Stimulated activated CD4-positive, alpha-beta T cell treated with anti-CD3 and anti-CD28 coated beads, Interleukin-12 subunit alpha, Interleukin-12 subunit beta, amount 100 ng/mL, for 4 hours (primary cell): ENCODE measurements at regions not wholly inside any gene's neighbourhood (a gene's known extent, or its start where the extent isn't known, plus 50 kb on each side); places are given as distances from the start of the nearest gene placed in this dataset.

Source experiments
- DNase-seq: peaks from one replicate; pipeline ENCODE4 v3.0.0-alpha.2; 2020

DNA sequence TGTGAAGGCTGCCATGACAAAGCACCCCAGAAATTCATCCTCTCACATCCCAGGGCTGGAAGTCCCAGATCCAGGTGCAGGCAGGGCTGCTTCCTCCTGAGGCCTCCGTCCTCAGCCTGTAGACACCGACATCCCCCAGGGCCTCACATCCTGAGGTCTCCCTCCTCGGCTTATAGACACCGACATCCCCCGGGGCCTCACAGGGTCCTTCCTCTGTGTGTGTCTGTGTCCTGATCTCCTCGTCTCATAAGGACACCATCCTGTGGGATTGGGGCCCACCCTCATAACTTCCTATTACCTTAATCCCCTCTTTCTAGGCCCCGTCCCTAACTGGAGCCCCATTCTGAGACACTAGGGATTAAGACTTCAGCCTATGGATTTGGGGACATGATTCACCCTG, 92.0 kb upstream of the SNTG2 start:
- no peak for DNase-seq

DNA sequence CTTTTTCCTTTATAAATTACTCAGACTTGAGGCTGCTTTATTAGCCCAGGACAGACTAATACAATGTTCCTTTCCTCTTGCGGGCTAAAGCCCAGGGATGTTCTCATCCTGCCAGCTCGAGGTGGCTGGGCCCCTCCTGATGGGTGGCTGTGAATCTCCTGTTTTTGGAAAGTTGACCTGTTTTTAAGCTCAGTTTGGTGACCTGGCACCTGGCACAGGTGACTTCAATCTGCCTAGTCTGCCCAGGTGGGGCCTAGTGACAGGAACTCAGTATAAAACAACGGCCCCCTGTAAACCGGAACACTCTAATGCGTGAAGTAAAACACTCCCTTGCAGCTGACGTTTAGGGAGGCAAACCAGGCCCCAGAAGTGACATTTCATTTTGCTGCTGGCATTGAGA, 92.7 kb upstream of the SNTG2 start:
- no peak for DNase-seq

DNA sequence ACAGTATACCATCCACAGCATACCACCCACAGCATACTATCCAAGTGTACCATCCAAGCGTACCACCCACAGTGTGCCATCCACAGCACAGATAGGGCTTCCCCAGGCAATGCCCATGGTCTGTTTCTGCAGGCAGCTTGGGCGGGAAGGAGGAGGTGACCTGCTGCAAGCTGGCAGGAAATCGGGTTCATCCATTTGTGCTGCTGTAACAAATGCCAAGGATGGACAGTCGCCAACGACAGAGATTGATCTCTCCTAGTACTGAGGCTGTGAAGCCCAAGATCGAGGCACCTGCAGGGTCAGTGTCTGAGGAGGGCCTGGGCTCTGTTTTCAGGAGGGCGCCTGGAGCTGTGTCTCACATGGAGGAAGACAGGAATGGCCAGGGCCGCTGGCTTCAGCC, 93.6 kb upstream of the SNTG2 start:
- no peak for DNase-seq

DNA sequence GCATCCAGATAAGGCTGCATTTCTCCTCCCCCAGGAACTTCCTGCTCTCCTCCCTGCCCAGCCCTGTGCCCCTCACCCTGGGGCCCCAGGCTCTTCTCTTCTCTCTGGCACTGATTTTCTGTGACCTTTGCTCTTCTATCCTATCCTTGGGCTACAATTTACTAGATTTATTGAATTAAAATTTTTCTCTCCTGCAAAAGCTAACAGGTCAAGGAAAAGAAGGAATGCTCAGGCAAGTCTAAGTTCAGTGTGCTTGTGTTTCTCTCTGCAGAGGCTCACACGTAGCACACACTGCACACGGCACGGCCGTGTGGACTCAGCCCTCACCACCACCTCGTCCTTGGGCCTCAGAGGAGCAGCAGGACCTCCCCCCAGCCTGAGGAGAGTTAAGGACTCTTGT, 94.2 kb upstream of the SNTG2 start:
- DNase-seq: no peak

DNA sequence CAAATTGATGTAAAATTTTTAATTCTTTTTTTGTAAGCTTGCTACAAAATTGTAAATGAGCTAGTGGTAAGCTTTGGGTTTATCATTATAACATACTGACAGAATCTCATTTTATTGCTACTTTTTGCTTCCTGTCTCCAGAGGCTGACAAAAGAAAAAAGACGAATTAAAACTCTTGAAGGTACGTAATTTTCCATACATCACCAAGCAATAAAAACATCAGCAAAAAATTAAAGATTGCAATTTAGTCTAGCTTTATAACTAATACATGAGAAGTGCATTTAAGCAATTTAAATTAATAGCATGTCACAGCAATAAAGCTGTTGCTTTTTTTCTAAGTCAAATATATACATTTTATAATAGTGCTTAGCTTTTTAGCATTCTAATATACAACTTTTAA, 94.6 kb upstream of the SNTG2 start:
- no peak for DNase-seq

DNA sequence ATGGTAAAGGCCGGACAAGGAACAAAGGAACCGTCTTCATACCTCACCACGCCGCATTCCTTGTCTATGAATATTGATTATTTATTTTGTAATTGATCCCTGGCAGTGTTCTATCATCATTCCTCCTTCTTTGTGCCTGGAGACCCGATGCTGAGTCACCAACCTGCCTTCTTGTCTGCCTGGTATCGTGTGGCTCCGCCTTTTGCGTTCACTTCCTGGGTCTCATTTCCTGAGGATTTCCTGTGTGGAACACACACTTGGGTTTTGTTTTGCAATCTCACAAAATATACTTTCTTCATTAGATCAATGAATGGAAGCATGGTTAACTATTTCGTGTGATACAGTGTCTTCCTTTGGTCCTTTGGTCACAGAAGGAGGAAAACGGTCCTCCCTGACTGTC, 95.5 kb upstream of the SNTG2 start:
- DNase-seq: no peak

DNA sequence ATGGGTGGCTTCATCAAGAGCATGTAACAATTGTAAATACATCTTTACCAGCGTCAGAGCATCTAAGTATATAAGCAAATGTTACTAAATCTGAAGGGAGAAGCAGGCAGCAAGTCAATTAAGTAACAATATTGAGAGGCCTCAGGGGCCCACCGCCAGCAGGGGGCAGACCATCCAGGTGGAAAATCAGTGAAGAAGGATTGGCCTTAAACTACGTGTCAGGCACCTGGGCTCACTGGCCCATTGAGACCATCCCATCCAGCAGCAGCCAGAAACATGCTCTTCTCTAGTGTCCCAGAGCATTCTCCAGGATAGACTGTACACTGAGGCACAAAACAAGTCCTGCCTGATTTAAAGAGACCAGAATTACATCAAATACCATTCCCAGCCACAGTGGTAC, 96.2 kb upstream of the SNTG2 start:
- DNase-seq: peak; percentile 12

DNA sequence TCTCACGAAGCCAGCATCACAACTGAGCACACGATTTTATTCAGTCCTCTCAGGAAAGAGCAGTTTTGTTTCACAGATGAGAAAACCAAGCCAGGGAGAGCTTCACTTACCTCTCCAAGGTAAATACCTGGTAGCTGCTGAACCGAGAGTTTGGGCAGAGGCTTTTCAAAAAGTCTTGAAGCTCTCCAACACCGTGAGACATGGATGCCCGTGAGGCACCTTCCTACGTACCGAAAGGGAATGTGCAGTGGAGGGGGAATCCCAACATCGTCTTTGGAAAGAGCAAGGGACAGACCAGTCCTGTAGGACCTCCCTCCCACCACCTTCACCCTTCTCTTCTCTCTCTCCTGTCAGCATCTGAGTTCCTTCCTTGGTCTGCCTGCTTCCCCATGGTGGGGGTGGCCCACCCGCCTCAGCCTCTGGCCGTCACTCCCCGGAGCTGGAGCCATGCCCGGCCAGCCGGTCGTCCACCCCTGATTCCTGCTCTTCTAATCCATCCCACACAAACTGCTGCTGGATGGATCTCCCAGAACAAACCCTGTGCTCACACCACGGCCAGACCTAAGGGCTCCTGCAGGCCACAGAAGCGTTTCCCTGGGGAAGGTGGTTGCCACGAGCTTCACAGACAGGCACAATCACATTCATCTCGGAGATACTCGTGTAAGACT, 97.3 kb upstream of the SNTG2 start:
- no peak for DNase-seq

DNA sequence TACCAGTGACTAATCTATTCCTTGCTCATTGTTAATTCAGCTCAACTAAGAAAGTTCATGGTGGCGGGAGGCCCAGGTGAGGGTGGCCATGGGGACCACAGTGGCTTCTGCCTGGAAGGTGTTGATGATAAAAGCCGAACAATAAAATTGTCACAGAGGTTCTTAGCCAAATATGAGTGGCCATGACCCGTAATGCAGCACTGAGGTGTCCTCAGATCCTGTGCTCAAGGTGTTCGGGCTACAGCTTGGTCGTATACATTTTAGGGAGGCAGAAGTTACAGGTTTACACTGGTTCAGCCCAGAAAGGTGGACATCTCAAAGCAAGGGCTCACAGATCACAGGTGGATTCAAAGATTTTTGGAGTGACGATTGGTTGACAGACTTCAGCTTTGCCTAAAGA, 98.5 kb upstream of the SNTG2 start:
- DNase-seq: no peak

DNA sequence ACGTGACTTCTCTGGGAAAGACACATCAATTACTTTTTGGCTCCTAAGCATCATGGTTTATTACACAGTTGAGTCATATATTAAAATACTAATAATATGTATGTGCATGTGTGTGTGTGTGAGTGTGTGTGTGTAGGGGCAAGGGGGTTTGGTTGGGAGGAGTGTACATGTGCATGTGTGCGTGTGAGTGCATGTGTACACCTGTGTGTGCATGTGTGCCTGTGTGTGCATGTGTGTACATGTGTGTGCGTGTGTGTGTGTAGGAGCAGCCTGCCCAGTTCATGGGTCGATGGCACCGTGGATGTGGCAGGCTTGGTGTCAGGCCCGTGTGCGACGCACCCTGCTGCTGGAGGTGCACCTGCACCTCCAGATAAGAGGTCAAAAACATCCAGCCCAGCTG, 99.0 kb upstream of the SNTG2 start:
- DNase-seq: no peak

DNA sequence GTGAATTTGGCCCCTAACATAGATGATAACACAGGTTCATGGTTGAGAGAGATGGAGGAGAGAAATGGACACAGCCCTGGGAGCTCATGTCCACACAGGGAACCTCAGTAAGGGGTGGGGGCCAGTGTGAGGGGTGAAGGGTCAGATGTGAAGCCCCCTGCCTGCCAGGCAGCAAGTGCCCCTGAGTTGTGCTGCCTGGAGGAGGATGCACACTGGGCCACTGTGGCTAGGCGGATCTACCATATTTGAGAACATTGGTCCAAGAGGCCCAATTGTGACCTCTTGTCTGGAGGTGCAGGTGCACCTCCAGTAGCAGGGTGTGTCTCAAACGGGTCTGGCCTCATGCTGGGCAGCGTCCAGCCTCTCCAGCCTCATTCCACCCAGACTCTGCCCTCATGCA, 99.6 kb upstream of the SNTG2 start:
- no peak for DNase-seq

DNA sequence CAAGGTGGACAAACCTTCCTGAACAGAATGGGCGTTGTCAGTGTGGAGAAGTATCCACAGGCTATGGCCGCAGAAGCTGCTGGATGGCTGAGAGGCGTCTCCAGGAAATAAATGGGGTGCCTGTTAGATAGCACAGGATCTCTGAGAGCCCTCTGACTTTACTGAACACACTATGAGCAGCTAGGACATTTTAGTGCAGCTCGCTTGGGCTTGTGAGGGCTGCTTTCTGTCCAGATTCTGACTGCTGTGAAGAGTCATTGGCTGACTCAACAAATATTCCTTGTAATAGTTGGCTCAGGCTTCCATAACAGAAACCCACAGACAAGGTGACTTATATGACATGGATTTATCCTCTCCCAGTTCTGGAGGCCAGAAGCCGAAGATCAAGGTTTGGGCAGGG, 100.2 kb upstream of the SNTG2 start:
- DNase-seq: no peak

DNA sequence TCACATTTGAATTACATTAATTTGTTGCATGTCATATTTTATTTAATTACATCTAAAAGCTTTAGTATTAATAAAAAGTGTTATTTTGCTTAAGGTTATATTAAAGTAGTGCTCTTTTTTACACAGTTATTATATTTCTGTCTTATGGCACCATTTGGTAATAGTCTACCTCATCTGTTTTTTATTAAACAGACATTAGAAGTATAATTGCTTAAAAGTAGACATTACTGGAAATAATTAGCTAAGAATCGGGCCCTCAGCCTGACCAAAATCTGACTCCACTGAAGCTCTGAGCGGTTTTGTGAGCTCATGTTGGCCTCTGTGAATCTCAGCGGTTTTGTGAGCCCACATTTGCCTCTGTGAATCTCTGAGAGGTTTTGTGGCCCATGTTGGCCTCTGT, 102.5 kb upstream of the SNTG2 start:
- DNase-seq: no peak

DNA sequence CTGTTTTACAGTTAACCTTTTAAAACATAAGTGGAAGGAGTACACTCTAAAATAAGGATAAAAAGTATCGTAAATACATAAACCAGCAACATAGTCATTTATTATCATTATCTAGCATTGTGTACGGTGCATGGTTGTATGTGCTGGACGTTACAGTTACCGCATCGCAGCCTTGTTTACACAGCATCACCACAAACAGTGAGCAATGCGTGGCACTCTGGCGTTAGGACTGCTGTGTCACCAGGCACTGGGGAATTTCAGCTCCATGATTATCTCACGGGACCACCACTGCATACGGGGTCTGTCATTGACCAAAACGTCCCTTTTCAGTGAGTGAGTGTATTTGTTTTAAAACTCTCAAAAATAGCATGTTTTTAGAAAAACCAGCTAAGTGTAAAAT, 103.0 kb upstream of the SNTG2 start:
- DNase-seq: no peak

DNA sequence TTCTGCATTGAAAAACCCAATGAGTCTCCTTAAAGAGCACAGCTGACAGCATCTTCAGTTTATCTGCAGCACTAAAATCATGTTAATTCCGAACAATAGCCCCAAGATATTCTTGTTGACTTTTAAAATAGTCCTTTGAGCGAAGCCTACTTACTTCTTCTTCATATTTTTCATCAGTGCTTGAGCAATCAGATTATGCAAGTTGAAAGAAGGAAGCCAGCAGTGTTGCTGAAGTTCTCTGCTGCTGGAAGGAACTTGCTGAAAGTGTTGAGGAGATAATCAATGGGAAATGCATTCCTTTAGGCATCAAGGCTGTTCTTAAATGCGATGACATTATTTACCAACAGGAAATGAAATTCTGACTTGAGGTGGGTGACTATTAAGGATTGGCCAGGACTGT, 105.9 kb upstream of the SNTG2 start:
- DNase-seq: no peak

DNA sequence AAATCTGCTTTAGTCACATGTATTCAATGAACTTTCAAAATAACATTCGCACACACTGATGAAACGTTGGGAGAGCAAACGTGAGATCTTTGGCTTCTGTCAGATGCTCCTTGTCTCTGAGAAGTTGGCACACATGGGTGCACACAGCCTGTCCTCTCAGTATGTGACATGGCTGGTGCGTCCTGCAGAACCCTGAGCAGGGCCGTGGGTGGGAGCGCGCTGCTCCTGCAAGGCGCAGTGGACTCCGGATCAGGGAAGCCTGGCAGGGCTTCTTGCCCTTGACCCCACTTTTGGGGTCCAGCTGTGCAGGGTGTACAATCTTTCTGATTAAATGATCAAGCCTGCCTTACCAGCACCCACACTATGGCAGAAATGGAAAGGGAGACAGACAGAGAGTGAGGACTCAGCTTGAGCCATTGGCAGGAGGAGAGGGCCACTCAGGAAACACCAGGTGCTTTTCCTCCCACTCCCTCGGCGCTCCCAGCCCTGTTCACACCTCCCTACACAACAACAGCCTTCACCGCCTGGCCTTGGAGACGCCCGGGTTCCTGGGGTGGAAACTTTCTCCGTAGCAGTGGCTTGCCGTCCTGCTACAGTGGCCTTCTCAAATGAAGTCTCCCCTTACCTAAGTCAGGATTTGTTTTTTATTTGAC, 108.4 kb upstream of the SNTG2 start:
- no peak for DNase-seq

DNA sequence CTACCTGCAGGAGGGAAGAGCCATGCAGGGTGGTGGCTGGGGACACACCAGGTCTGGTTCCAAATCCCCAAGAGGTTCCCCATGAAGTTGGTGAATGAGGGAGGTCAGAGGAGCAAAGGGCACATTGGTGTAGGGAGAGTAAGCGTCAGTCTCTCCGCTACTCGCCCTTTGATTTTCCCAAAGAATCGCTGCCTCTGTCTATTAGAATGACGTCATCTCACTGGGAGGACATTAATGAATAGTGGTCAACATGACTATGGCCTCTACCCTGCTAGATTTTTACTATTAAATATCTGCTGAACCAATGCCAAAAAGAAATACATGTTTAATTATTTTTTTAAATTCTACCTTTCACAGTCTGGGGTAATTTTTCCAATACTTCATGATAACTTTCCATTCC, 109.6 kb upstream of the SNTG2 start:
- DNase-seq: no peak

DNA sequence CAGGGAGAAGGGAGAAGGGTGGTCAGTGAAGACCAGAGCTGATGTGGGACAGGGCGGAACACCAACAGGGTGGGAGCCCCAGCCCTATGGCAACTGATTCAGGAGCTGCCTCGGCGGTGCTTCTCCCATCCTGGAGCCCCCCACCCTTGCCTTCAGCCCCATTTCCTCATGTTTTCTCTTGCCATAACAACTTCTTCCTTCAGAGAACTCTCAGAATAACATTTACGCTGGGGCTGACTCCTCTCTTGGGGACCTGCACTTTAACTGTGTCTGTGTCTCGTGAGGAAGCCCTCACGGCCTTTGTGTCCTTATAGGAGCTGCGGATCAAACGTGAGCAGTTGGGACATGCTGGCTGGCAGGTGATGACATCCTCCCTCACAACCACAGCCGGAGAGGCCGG, 116.4 kb upstream of the SNTG2 start:
- DNase-seq: no peak

DNA sequence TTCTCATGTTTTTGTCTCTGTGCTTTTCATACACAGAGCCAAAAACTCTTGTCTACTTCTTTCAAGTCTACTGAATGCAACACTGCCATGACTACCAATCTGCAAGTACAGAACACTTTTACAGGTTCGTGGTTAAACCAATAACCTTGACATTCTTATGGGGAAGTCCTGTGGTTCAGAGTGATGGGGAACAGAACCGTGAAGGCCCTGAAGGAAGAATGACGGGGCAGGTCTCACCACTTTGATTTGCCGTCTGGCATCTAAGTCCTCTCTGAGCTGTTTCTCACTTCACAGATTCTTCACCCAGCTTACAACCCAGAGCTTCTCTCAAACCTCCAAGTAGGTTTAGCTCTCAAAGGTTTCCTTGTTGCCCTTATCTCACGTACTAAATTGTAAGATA, 117.5 kb upstream of the SNTG2 start:
- no peak for DNase-seq

DNA sequence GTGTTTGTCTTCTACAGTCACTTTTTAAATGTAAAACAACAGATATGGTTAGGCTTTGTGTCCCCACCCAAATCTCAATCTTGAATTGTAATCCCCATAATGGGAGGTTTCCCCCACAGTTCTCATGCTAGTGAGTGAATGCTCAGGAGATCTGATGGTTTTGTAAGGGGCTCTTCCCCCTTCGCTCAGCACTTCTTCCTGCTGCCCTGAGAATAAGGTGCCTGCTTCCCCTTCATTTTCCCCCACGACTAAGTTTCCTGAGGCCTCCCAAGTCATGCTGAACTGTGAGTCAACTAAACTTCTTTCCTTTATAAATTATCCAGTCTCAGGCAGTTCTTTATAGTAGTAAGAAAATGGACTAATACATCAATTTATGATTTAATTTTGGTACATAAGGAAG, 118.0 kb upstream of the SNTG2 start:
- DNase-seq: no peak

DNA sequence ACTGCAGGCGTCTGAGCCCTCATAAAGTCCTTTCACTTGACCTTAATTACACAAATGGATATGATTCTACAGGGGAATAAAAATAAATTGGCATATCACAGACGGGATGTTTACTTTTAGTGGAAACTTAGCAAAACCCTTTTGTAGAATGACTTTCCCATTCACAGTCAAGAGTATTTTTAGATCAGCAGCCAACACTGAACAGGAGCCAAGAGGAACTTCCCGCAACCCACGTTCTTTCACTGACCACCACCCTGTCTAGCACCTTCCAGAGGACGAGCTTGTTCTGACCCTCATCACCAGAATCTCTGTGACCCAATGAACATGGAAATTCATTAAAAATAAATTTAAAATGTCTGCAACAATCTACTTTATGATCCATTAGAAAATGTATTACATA, 119.0 kb upstream of the SNTG2 start:
- DNase-seq: no peak

DNA sequence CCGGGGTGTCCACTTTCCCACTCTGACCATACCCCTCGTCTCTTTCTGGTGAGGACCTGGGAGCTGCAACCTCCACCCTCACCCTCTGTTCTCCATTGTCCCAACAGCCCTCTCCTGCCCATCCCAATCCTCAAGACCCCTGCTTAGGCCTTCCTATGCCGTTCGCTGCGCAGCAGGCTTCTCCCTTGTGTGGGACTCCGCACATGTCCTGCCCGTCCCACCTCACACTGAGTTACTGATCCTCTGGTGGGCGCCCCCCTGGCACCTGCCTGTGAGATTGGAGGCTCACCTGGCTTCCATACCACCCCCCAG, 119.5 kb upstream of the SNTG2 start:
- no peak for DNase-seq

DNA sequence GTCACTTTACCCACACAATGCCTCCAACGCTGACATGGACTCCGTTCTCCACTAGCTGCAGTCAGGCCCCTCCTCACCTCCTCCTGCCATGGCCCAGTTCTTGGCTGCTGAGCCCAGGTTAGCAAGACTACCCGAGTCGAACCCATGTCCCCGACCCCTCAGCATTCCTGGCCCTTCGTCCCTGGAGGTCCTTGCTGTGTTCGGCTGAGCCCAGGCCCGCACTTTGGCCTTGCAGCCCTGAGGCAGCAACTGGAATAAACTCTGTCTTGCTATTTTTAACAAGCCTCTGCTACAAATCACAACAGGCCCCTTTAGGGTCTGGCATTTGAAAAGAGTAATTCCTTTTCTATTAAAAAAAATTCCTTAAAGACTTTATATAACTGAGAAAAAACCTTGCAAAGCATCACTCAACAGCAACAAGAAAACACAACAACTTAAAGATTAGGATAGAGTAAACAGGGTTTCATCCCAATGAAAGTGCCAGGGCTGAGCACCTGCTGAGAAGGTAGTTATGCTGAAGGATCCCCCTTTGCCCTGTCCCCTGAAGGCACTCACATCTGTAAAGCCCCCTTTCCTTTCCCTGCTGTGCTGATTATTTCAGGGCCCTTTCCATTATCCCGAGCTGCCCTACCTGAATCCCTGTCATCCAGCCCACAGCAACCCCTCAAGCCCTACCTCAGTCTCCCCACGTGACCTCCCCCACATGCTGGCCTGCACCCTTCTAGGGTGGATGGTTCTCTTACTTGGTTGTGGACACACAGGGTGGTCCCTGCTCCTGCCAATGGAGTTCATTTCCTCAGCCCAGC, 120.0 kb upstream of the SNTG2 start:
- DNase-seq: no peak

DNA sequence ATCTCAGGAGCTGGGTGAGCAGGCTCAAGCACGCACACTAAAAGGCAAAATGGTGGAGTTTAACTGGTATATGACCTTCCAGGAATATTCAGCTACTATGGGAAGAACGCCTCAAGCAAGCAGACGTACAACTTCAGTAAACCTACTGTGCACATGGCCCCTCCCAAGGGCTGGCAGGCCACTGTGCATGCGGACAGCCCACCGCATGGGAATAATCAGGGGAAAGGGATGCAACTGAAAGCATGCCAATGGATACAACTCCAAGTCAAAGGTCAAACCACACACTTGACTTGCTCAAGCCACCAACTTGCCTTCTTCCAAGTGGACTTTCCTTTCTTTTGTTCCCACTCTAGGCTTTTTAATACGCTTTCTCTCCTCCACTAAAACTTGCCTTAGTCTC, 121.6 kb upstream of the SNTG2 start:
- no peak for DNase-seq

DNA sequence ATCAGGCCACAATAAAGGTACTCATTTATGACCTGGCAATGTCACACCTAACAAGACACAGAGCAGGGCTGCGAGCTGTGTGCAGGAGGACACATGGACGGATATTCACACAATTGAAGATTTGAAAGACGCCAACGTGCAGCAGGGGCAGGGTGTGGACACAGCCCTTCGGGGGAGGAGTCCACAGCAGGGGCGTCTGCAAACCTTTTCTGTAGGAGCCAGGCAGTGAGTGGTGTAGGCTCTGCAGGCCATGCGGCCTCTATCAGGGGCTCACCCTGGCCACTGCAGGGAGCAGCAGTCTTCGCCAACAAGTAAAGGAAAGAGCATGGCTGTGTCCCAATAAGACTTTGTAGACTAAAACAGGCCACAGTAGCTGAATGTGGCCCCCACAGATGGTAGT, 125.7 kb upstream of the SNTG2 start:
- DNase-seq: no peak
